GM12873 (cell line): ENCODE measurements at regions not wholly inside any gene's neighbourhood (a gene's known extent, or its start where the extent isn't known, plus 50 kb on each side); places are given as distances from the start of the nearest gene placed in this dataset.

Experiments used
- TF ChIP-seq, protein P1 (sequence below): IDR thresholded peaks from 2 replicates; pipeline ENCODE4 v1.5.1; 2012; ENCODE audit warnings: low read depth, mild to moderate bottlenecking, moderate library complexity, low read length, control low read depth; ENCODE audit not compliant: insufficient read depth; ENCODE audit errors: missing control alignments

DNA sequence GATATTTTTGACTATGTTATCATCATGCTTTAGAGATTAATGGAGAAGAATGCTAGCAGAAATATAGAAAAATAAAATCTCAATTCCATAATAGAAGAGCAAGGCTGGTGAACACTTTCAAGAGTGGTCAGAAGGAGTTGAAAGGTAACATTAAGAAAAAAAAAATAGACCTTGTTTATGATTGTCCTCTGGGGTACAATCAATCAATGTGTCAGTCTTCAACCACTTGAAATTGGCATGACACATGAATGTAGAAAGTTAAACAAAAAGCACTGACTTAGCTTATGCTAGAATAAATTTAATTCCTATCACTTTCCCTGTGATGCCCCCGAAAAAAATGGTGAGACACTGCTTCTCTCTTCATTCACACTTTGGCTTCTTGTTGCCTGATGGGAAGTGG, 750.3 kb upstream of the ADGRL2 start:
- TF ChIP-seq, protein P1, sequence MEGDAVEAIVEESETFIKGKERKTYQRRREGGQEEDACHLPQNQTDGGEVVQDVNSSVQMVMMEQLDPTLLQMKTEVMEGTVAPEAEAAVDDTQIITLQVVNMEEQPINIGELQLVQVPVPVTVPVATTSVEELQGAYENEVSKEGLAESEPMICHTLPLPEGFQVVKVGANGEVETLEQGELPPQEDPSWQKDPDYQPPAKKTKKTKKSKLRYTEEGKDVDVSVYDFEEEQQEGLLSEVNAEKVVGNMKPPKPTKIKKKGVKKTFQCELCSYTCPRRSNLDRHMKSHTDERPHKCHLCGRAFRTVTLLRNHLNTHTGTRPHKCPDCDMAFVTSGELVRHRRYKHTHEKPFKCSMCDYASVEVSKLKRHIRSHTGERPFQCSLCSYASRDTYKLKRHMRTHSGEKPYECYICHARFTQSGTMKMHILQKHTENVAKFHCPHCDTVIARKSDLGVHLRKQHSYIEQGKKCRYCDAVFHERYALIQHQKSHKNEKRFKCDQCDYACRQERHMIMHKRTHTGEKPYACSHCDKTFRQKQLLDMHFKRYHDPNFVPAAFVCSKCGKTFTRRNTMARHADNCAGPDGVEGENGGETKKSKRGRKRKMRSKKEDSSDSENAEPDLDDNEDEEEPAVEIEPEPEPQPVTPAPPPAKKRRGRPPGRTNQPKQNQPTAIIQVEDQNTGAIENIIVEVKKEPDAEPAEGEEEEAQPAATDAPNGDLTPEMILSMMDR, result no peak

DNA sequence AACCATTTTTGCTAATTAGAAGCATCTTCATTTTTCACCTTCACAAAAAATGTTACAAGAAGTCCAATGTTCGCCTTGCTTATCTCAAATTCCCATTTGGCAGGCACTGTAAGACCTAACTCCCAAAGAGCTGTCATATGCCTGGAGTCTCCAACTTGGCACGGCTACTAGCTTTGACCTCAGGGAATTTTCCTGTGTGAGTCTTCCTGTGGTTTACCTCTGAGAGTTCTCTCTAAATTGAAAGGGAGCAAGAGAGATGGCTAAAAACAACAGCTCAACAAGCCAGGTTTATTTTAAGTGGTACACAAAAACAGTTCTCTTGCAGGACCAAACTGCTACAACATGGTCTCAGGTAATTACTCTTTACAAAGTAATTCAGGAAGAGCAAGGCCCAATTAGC, 756.0 kb upstream of the ADGRL2 start:
- TF ChIP-seq, protein P1, result no peak

DNA sequence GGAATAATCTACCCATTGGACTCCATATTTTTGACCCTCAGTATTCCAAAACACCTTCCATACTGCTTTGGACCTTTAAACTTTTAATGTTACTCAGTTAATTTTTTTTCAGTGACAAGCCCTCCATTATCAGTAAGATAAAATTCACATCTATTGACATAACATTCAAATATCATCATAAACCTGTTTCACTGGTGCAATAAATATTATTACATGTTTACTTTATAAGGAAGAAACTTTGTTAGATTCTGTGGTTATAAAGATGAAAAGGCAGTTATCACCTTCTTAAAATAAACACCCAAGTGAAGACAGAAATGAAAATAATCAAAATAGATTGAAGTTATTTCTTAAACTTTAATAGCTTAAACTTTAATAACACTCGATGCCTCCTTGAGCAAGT, 758.5 kb upstream of the ADGRL2 start:
- TF ChIP-seq, protein P1, result no peak

DNA sequence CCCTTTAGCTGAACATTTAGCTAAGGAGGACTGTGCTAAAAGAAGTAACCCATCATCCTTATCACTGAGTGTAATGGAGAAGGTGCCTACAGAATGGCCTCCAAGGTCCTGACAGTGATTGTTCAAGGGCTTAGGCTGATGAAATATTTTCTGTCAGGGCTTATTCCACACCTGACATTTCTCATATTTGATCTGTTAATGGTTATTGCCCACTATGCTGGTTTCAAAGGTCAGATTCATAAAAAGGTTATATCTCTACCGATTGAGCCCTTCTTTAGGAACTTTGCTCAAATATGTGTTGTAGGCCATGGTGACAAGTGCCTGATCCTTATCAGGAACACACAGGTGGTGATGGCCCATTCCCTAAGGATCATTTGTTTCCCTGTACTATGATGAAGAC, 766.4 kb upstream of the ADGRL2 start:
- TF ChIP-seq, protein P1, result no peak

DNA sequence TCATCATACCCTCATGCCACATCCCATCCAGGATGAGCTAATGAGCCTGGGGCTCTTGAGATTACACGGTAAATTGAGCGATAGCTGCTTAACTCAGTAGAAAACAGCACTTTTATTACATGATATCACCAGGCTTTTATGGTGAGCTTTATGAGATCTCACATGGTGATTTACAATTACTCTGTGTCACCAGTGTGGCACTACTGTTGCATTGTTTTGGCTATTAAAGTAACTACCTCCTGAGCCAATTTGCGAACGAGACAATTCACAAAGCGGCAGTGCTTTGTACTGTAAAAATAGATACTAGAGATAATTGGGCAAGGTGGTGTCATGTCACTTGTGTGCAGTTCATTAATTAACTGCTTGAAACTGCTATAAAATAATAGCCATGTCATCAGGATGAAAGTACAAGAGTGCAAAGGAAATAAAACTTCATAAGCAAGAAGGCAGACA, 767.7 kb upstream of the ADGRL2 start:
- TF ChIP-seq, protein P1, result no peak

DNA sequence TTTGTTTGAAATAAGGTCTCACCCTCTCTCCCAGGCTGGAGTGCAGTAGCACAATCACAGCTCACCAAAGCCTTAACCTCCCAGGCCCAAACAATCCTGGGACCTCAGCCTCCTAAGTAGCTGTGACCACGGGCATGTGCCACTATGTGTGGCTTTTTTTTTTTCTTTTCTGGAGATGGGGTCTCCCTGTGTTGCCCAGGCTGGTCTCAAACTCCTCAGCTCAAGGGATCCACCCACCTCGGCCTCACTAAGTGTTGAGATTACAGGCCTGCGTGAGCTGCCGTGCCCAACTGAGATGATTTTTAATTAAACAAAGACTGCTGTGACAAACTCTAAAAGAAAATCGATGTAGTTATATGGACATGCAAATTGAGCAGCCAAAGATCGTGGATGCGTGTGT, 768.4 kb upstream of the ADGRL2 start:
- TF ChIP-seq, protein P1, result no peak

DNA sequence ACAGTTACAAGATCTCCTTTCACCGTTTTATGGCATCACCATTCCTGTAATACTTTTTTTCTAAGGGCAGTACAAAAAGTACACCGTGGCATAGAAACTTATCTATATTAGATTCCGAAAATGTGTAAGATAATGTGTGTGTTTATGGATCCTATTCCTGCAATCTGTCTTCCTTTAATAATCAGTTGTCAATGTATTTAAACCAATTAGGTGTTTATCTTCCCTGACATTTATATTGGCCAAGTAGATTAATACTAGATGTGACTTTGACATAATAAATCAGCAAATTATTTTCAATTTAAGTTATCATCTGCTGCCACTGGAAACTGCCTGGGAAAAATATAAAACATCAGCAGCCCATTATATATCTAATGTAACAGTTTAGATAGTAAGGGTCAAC, 770.3 kb upstream of the ADGRL2 start:
- TF ChIP-seq, protein P1, result no peak
